Fibroblast of skin of left quadriceps (primary cell): ENCODE measurements at regions not wholly inside any gene's neighbourhood (a gene's known extent, or its start where the extent isn't known, plus 50 kb on each side); places are given as distances from the start of the nearest gene placed in this dataset.
A peak's percentile ranks its signal among the peaks of the same experiment; 100 is the strongest.
"Not testable (repeated sequence)": the region's sequence is repeated elsewhere in the genome, so short reads cannot be mapped to it uniquely, and the experiment has no call there.

Experiments
- DNase-seq, 2 experiments: peaks; one replicate each; pipeline ENCODE4 v3.0.0-alpha.2; 2013; ENCODE audit warnings: low read depth in 2 of 2

- no peak for DNase-seq
These were observed 75.0 kb downstream of the TMEM237 start for GRCh38 chr2:201568217-201568820.

- no peak for DNase-seq
These were observed 84.1 kb downstream of the TMEM237 start for GRCh38 chr2:201559067-201559710.

GRCh38 chr2:201558665-201559064, 84.6 kb downstream of the TMEM237 start:
- DNase-seq = no peak

DNA sequence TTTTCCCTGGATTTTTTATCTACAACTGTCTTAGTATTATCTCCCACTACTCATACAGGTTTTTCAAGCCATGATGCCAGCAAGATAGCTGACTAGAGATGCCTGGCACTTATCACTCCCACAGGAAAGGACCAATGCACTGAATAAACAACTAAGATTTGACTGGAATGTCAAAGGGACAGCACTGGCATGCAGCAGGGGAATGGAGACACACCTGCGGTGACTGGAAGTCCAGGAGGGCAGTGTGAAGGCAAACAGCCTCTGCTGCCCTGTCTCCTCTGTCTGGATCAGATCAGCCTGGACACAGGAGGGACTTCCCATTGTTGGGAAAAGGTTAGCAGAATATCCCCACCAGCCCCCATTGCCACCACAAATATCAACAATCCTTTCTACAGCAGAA, 85.1 kb downstream of the TMEM237 start:
- no peak for DNase-seq

GRCh38 chr2:201551901-201552300, 91.4 kb downstream of the TMEM237 start:
- no peak for DNase-seq

DNA sequence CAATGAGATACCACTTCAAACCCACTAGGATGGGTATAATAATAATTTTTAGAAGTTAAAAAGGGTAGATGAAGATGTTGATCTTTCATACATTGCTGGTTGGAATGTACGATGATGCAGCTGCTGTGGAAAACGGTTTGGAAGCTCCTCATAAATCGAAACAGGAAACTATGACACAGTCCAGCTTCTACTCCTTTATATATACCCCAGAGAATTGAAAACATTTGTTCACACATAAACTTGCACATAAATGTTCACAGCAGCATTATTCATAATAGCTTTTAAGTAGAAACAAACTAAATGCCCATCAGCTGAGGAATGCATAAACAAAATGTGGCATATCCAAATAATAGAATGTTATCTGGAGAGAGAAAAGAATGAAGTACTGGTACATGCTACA, 95.0 kb downstream of the STRADB start:
- DNase-seq = peak; percentile 44 to 48

DNA sequence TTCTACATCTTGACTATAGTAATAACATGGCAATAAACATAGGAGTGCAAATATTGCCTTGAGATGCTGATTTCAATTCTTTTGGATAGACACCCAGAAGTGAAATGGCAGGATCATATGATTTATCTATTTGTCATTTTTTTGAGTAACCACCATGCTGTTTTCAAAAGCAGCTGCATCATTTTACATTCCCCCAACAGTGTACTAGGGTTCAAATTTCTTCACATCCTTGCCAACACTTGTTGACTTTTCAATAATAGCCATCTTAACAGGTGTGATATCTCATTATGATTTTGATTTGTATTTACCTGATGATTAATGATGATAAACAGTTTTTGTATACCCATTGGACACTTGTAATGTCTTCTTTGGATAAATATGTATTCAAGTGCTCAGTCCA, 90.8 kb downstream of the STRADB start:
- DNase-seq = no peak

DNA sequence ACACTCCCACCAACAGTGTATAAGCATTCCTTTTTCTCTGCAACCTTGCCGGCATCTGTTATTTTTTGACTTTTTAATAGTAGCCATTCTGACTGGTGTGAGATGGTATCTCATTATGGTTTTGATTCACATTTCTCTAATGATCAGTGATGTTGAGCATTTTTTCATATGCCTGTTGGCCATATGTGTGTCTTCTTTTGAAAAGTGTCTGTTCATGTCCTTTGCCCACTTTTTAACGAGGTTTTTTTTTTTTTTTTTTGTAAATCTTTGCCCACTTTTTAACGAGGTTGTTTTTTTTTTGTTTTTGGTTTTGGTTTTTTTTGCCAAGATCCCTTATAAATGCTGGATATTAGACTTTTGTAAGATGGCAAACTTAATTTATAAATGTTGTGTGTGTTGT, 87.7 kb downstream of the STRADB start:
- not testable (repeated sequence) for DNase-seq

- no peak for DNase-seq
These were observed 86.5 kb downstream of the STRADB start for GRCh38 chr2:201538025-201538424.

DNA sequence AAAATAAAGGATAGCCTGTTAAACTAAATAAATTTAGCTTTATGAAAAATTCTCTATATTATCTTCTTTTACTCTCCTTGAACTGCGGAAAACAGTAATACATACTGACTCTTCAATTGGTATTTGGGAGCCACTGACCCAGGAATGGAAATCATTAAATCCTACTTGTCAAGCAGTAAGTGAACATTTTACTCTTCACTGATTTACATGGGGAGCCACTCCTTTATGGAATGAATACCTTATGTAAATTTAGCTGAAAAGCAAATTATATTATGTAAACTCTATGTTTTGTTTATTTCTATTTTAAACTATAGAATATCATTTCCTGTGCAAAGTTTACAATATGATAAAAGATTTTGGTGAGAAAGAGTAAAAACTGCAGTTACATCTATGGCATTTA, 85.2 kb downstream of the STRADB start:
- no peak for DNase-seq

DNA sequence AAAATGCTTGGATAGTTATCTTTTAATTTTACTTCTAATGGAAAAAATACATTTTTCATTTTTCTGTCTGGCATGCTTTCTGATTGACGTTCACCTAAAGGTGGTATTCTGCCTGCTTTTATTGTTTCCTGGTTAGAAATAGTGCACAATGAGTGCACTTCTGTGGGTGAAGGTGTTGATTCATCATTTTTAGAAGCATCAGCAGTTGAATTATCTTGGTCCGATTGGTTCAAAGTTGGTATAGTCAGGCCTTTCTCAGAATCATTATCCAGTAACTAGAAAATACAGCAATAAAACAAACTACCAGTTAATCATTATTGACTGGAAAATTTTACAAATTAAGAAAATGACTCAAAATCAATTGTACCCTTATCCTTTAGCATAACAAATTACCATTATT, 84.5 kb downstream of the STRADB start:
- DNase-seq = no peak

GRCh38 chr2:201532686-201533304, 81.3 kb downstream of the STRADB start:
- DNase-seq = peak; percentile 79 to 80
